AG09319 (cell line): ENCODE measurements at regions not wholly inside any gene's neighbourhood (a gene's known extent, or its start where the extent isn't known, plus 50 kb on each side); places are given as distances from the start of the nearest gene placed in this dataset.

Experiments
- DNase-seq: peaks from one replicate; pipeline ENCODE4 v3.0.0-alpha.2; 2010; ENCODE audit warnings: low read depth; ENCODE audit errors: extremely low read depth
- CTCF ChIP-seq: IDR thresholded peaks from 2 replicates; pipeline ENCODE4 v1.5.1; 2011; ENCODE audit warnings: low read depth, mild to moderate bottlenecking, inconsistent platforms, low read length, moderate library complexity

GRCh38 chr6:124877468-124877867 lies 84.8 kb upstream of the RNF217 start:
- no peak for TF ChIP-seq CTCF
- no peak for DNase-seq

- no peak for DNase-seq
- no peak for TF ChIP-seq CTCF
Observed at GRCh38 chr6:124879110-124879991, 82.9 kb upstream of the RNF217 start.

DNA sequence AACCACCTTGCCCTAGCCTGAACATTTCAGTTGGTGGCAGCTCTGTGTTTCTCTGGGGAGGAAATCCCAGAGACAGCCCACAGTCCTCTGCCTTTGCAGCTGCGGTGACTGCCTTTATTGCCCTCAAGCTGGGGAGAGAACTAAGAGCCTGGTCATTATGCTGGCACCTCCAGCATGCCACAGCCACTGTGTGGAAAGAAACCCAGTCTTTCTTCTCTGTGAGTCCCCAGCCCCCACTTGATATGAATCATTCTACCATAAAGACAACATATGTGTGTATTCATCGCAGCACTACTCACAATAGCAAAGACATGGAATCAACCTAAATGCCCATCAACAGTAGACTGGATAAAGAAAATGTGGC lies 82.3 kb upstream of the RNF217 start:
- TF ChIP-seq CTCF = no peak
- no peak for DNase-seq

GRCh38 chr6:124881898-124882578 lies 80.2 kb upstream of the RNF217 start:
- no peak for TF ChIP-seq CTCF
- no peak for DNase-seq

GRCh38 chr6:124882579-124883393 lies 79.5 kb upstream of the RNF217 start:
- TF ChIP-seq CTCF = no peak
- peak; percentile 16 for DNase-seq

DNA sequence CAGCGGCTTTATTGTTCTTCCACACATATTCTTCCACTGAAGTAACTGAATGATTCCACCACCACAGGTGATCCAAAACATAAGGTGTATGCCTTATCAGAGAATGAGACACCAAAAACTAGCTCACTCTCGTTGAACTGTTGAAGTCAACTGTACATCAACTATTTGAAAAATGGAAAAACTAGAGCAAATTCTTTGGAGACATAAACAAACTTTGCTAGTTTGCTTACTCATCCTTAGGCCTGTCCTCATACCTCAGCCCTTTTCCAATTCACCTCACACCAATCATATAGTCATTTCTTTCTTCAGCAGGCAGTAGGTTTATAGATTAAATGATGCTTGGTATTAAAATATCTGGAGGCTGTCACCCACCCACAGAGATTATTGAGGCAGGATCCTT lies 77.1 kb upstream of the RNF217 start:
- DNase-seq = no peak
- TF ChIP-seq CTCF = no peak
